PC-9 (cell line): ENCODE measurements at regions not wholly inside any gene's neighbourhood (a gene's known extent, or its start where the extent isn't known, plus 50 kb on each side); places are given as distances from the start of the nearest gene placed in this dataset.

Experiments used
- BruUV-seq: library from RNA; stranded (reverse); fragments of 400-500 nt; replicated peaks from 2 replicates; lab custom pipeline; 2021; lab: Mats Ljungman, UMichigan
- CTCF ChIA-PET: fragments of 300-600 bp; sonication (Branson Sonifier 250); formaldehyde crosslinking; loops from one replicate; lab custom pipeline; 2022; ENCODE audit warnings: antibody characterized with exemption; lab: Charles Lee
- POLR2A ChIA-PET: fragments of 300-600 bp; sonication (Branson Sonifier 250); formaldehyde crosslinking; loops from one replicate; lab custom pipeline; 2022; ENCODE audit warnings: antibody characterized with exemption; ENCODE audit not compliant: unreplicated experiment; lab: Charles Lee
- DNase-seq, 2 experiments: peaks; one replicate each; pipeline versions ENCODE4 v3.0.0 to v3.0.0-alpha.2; 2015 to 2022; ENCODE audit warnings: mixed read lengths in 1 of 2
- H2AFZ ChIP-seq: fragments of 200-600 bp; sonication (generic); 2 replicates; pipeline ENCODE4 v1.8.1; 2017; ENCODE audit warnings: antibody characterized with exemption
- H3F3A ChIP-seq: fragments of 200-600 bp; sonication (generic); 2 replicates; pipeline ENCODE4 v1.8.1; 2017; ENCODE audit warnings: antibody characterized with exemption, mild to moderate bottlenecking, low read depth; ENCODE audit not compliant: insufficient read depth
- H3K27ac ChIP-seq: fragments of 200-600 bp; sonication (generic); 2 replicates; pipeline ENCODE4 v1.6.1; 2016; ENCODE audit warnings: mixed run types
- H3K27me3 ChIP-seq: fragments of 200-600 bp; sonication (generic); 2 replicates; pipeline ENCODE4 v1.6.1; 2016; ENCODE audit warnings: low read depth, mixed run types; ENCODE audit not compliant: insufficient read depth
- H3K36me3 ChIP-seq: fragments of 200-600 bp; sonication (generic); 2 replicates; pipeline ENCODE4 v1.6.1; 2016; ENCODE audit warnings: low read depth, mixed run types
- H3K4me1 ChIP-seq: fragments of 200-600 bp; sonication (generic); replicated peaks from 2 replicates; pipeline ENCODE4 v1.6.1; 2016; ENCODE audit warnings: mixed run types; ENCODE audit not compliant: insufficient read depth
- H3K4me2 ChIP-seq: fragments of 200-600 bp; sonication (generic); 2 replicates; pipeline ENCODE4 v1.6.1; 2017; ENCODE audit warnings: mixed run types
- H3K4me3 ChIP-seq: fragments of 200-600 bp; sonication (generic); 2 replicates; pipeline ENCODE4 v1.6.1; 2016; ENCODE audit warnings: mixed run types
- H3K79me2 ChIP-seq: fragments of 200-600 bp; sonication (generic); 2 replicates; pipeline ENCODE4 v1.6.1; 2017; ENCODE audit warnings: low read depth, mixed run types
- H3K9me2 ChIP-seq: fragments of 200-600 bp; sonication (generic); 2 replicates; pipeline ENCODE4 v1.8.1; 2017; ENCODE audit warnings: mild to moderate bottlenecking; ENCODE audit not compliant: insufficient read depth
- H3K9me3 ChIP-seq: fragments of 200-600 bp; sonication (generic); 2 replicates; pipeline ENCODE4 v1.8.1; 2016; ENCODE audit warnings: low read depth; ENCODE audit not compliant: insufficient read depth
- H4K20me1 ChIP-seq: fragments of 200-600 bp; sonication (generic); 2 replicates; pipeline ENCODE4 v1.8.1; 2017; ENCODE audit not compliant: insufficient read depth
- CTCF ChIP-seq: fragments of 200-600 bp; sonication (generic); conservative IDR thresholded peaks from 2 replicates; pipeline ENCODE4 v1.6.1; 2017; ENCODE audit warnings: mixed run types, antibody characterized with exemption, mild to moderate bottlenecking, moderate library complexity
- EZH2 ChIP-seq: fragments of 200-600 bp; sonication (generic); IDR thresholded peaks from 2 replicates; pipeline ENCODE4 v1.8.0; 2017; ENCODE audit warnings: antibody characterized with exemption, low read depth
- intact Hi-C: fragments of 100-400 bp; cut with micrococcal nuclease; formaldehyde crosslinking; loops from one replicate; pipeline ENCODE4 v1.10.0; 2022; ENCODE audit not compliant: unreplicated experiment

GRCh38 chr11:80960381-80961029, 1519.7 kb upstream of the TENM4 start:
- Histone ChIP-seq H3F3A (no peaks in the 10 kb centered on the region), H3K9me3 (no peaks in the 10 kb centered on the region), H3K27me3 (no peaks in the 10 kb centered on the region), H3K36me3 (no peaks in the 10 kb centered on the region), H3K4me2 (no peak overlapping the region), H3K79me2 (no peaks in the 10 kb centered on the region), H3K27ac (no peak overlapping the region), H3K9me2 (no peaks in the 10 kb centered on the region), H4K20me1 (no peaks in the 10 kb centered on the region), H2AFZ (no peak overlapping the region), H3K4me1 (peaks cover 9% of the 10 kb centered on the region; the same call in 1 of the 2 replicates), H3K4me3 (no peak overlapping the region)
- CTCF ChIA-PET: no interaction called here
- intact Hi-C loops: no loop called here
- BruUV-seq: no TSS peak
- TF ChIP-seq EZH2 (no peak), CTCF (no peak)
- POLR2A ChIA-PET: no interaction called here
- DNase-seq: no peak

GRCh38 chr11:80959751-80960150, 1518.9 kb upstream of the TENM4 start:
- DNase-seq: no peak
- BruUV-seq: no TSS peak
- Histone ChIP-seq H3K4me2 (no peak overlapping the region), H3F3A (no peaks in the 10 kb centered on the region), H3K79me2 (no peaks in the 10 kb centered on the region), H2AFZ (no peak overlapping the region), H3K36me3 (no peaks in the 10 kb centered on the region), H3K4me1 (peaks cover 9% of the 10 kb centered on the region; the same call in 1 of the 2 replicates), H3K27ac (no peak overlapping the region), H3K4me3 (no peak overlapping the region), H4K20me1 (no peaks in the 10 kb centered on the region), H3K9me2 (no peaks in the 10 kb centered on the region), H3K9me3 (no peaks in the 10 kb centered on the region), H3K27me3 (no peaks in the 10 kb centered on the region)
- intact Hi-C loops: no loop called here
- ChIA-PET POLR2A (no interaction called here), CTCF (no interaction called here)
- TF ChIP-seq EZH2 (no peak), CTCF (no peak)

GRCh38 chr11:80958987-80959386, 1518.2 kb upstream of the TENM4 start:
- Histone ChIP-seq H3K9me2 (no peaks in the 10 kb centered on the region), H3K27ac (no peak overlapping the region), H3K4me1 (peaks cover 9% of the 10 kb centered on the region; the same call in 1 of the 2 replicates), H3K4me2 (no peak overlapping the region), H3K27me3 (no peaks in the 10 kb centered on the region), H3K9me3 (no peaks in the 10 kb centered on the region), H3K4me3 (no peak overlapping the region), H4K20me1 (no peaks in the 10 kb centered on the region), H2AFZ (no peak overlapping the region), H3K36me3 (no peaks in the 10 kb centered on the region), H3F3A (no peaks in the 10 kb centered on the region), H3K79me2 (no peaks in the 10 kb centered on the region)
- BruUV-seq: no TSS peak
- TF ChIP-seq CTCF (no peak), EZH2 (no peak)
- DNase-seq: no peak
- POLR2A ChIA-PET: no interaction called here
- intact Hi-C loops: no loop called here
- CTCF ChIA-PET: no interaction called here
